PC-9 (cell line): ENCODE measurements at regions not wholly inside any gene's neighbourhood (a gene's known extent, or its start where the extent isn't known, plus 50 kb on each side); places are given as distances from the start of the nearest gene placed in this dataset.

Source experiments
- CTCF ChIP-seq: fragments of 200-600 bp; sonication (generic); conservative IDR thresholded peaks from 2 replicates; pipeline ENCODE4 v1.6.1; 2017; ENCODE audit warnings: mixed run types, antibody characterized with exemption, mild to moderate bottlenecking, moderate library complexity
- EZH2 ChIP-seq: fragments of 200-600 bp; sonication (generic); IDR thresholded peaks from 2 replicates; pipeline ENCODE4 v1.8.0; 2017; ENCODE audit warnings: antibody characterized with exemption, low read depth

GRCh38 chr7:112882511-112882910 lies 92.3 kb upstream of the TMEM168 start:
- TF ChIP-seq CTCF (no peak), EZH2 (no peak)
